Right renal cortex interstitium (tissue), 3 donors: ENCODE measurements at regions not wholly inside any gene's neighbourhood (a gene's known extent, or its start where the extent isn't known, plus 50 kb on each side); places are given as distances from the start of the nearest gene placed in this dataset.
"Not testable (repeated sequence)": the region's sequence is repeated elsewhere in the genome, so short reads cannot be mapped to it uniquely, and the experiment has no call there.

Experiments used
- DNase-seq, 3 donors: peaks; one replicate each; pipeline ENCODE4 v3.0.0-alpha.2; 2013; ENCODE audit warnings: low read depth in 3 of 3, low spot score in 2 of 3

- DNase-seq, result not testable (repeated sequence)
Measured at GRCh38 chr5:18617191-18617590, 982.9 kb downstream of the TAF11L14 start.

- DNase-seq, result no peak
Measured at GRCh38 chr5:18630458-18631045, 996.3 kb downstream of the TAF11L14 start.

- DNase-seq, result no peak
Measured at GRCh38 chr5:18652404-18653215, 1018.4 kb downstream of the TAF11L14 start.

- no peak for DNase-seq
Measured at GRCh38 chr5:18653216-18653752, 1019.0 kb downstream of the TAF11L14 start.

- DNase-seq, result no peak
Measured at GRCh38 chr5:18660511-18660910, 1026.3 kb downstream of the TAF11L14 start.

- no peak for DNase-seq
Measured at GRCh38 chr5:18662231-18662630, 1028.0 kb downstream of the TAF11L14 start.

GRCh38 chr5:18674212-18674611 is 1040.0 kb downstream of the TAF11L14 start:
- DNase-seq, result not testable (repeated sequence)

- no peak for DNase-seq
Measured at GRCh38 chr5:18675041-18675440, 1040.8 kb downstream of the TAF11L14 start.

GRCh38 chr5:18686253-18686652 is 1052.0 kb downstream of the TAF11L14 start:
- DNase-seq, result no peak

- no peak for DNase-seq
Measured at GRCh38 chr5:18687429-18687828, 1053.2 kb downstream of the TAF11L14 start.

- no peak for DNase-seq
Measured at GRCh38 chr5:18699681-18700080, 1065.4 kb downstream of the TAF11L14 start.

GRCh38 chr5:18702821-18703220 is 1068.6 kb downstream of the TAF11L14 start:
- no peak for DNase-seq

GRCh38 chr5:18712936-18713485 is 1078.8 kb downstream of the TAF11L14 start:
- DNase-seq, result no peak

- no peak for DNase-seq
Measured at GRCh38 chr5:18720002-18720401, 1085.7 kb downstream of the TAF11L14 start.

- no peak for DNase-seq
Measured at GRCh38 chr5:18732556-18733479, 1098.6 kb downstream of the TAF11L14 start.

GRCh38 chr5:18736051-18736398 is 1101.8 kb downstream of the TAF11L14 start:
- DNase-seq, result no peak

- not testable (repeated sequence) for DNase-seq
Measured at GRCh38 chr5:18736736-18737135, 1102.5 kb downstream of the TAF11L14 start.

- DNase-seq, result no peak
Measured at GRCh38 chr5:18740301-18740700, 1106.0 kb downstream of the TAF11L14 start.

GRCh38 chr5:18742830-18743229 is 1108.6 kb downstream of the TAF11L14 start:
- DNase-seq, result no peak

GRCh38 chr5:18744441-18744840 is 1110.2 kb downstream of the TAF11L14 start:
- DNase-seq, result no peak
